MM.1S (cell line): ENCODE measurements at regions not wholly inside any gene's neighbourhood (a gene's known extent, or its start where the extent isn't known, plus 50 kb on each side); places are given as distances from the start of the nearest gene placed in this dataset.

Source experiments
- DNase-seq: peaks from one replicate; pipeline ENCODE4 v3.0.0-alpha.2; 2015
- H2AFZ ChIP-seq: fragments of 300-600 bp; sonication (generic); 2 replicates; pipeline ENCODE4 v1.6.0; 2016; ENCODE audit warnings: antibody characterized with exemption, low read length
- H3F3A ChIP-seq: fragments of 300-600 bp; sonication (generic); 2 replicates; pipeline ENCODE4 v1.6.1; 2016; ENCODE audit warnings: mild to moderate bottlenecking, antibody characterized with exemption, low read length, moderate library complexity, mixed read lengths; ENCODE audit not compliant: insufficient read depth
- H3K27ac ChIP-seq: fragments of 300-600 bp; sonication (generic); 2 replicates; pipeline ENCODE4 v1.5.1; 2016; ENCODE audit warnings: mild to moderate bottlenecking, low read length
- H3K27me3 ChIP-seq: fragments of 300-600 bp; sonication (generic); replicated peaks from 2 replicates; pipeline ENCODE4 v1.6.0; 2016; ENCODE audit warnings: low read length; ENCODE audit not compliant: insufficient read depth
- H3K36me3 ChIP-seq: fragments of 300-600 bp; sonication (generic); replicated peaks from 2 replicates; pipeline ENCODE4 v1.6.1; 2016; ENCODE audit warnings: mild to moderate bottlenecking, low read length, mixed read lengths; ENCODE audit not compliant: insufficient read depth
- H3K4me1 ChIP-seq: fragments of 300-600 bp; sonication (generic); 2 replicates; pipeline ENCODE4 v1.6.1; 2016; ENCODE audit warnings: low read length, mixed read lengths
- H3K4me2 ChIP-seq: fragments of 300-600 bp; sonication (generic); 2 replicates; pipeline ENCODE4 v1.6.0; 2016; ENCODE audit warnings: low read depth, low read length
- H3K4me3 ChIP-seq: fragments of 300-600 bp; sonication (generic); 2 replicates; pipeline ENCODE4 v1.5.1; 2016; ENCODE audit warnings: low read length, mixed read lengths
- H3K79me2 ChIP-seq: fragments of 300-600 bp; sonication (generic); 2 replicates; pipeline ENCODE4 v1.6.1; 2016; ENCODE audit warnings: mixed run types, low read length, mixed read lengths
- H3K9ac ChIP-seq: fragments of 300-600 bp; sonication (generic); 2 replicates; pipeline ENCODE4 v1.6.1; 2016; ENCODE audit warnings: low read length, mixed read lengths
- H3K9me2 ChIP-seq: fragments of 300-600 bp; sonication (generic); replicated peaks from 2 replicates; pipeline ENCODE4 v1.6.1; 2016; ENCODE audit warnings: mild to moderate bottlenecking, low read length, mixed read lengths; ENCODE audit not compliant: insufficient read depth
- H3K9me3 ChIP-seq: fragments of 300-600 bp; sonication (generic); replicated peaks from 2 replicates; pipeline ENCODE4 v1.6.1; 2016; ENCODE audit warnings: mild to moderate bottlenecking, low read length, mixed read lengths; ENCODE audit not compliant: insufficient read depth
- H4K20me1 ChIP-seq: fragments of 300-600 bp; sonication (generic); 2 replicates; pipeline ENCODE4 v1.6.1; 2016; ENCODE audit warnings: mild to moderate bottlenecking, low read length, moderate library complexity, mixed read lengths; ENCODE audit not compliant: insufficient read depth
- CTCF ChIP-seq: fragments of 300-600 bp; sonication (generic); IDR thresholded peaks from 2 replicates; pipeline ENCODE4 v1.5.1; 2016; ENCODE audit warnings: antibody characterized with exemption, low read length, mixed read lengths
- EZH2 ChIP-seq: fragments of 300-600 bp; sonication (generic); optimal IDR thresholded peaks from 2 replicates; pipeline ENCODE3; 2017; ENCODE audit warnings: low read depth, mild to moderate bottlenecking, antibody characterized with exemption, low read length, mixed read lengths
- EZH2phosphoT487 ChIP-seq: fragments of 300-600 bp; sonication (generic); IDR thresholded peaks from 2 replicates; pipeline ENCODE4 v1.6.1; 2018; ENCODE audit warnings: antibody characterized with exemption, low read length

- Histone ChIP-seq H3K36me3 (no peaks in the 10 kb centered on the region), H3K4me2 (no peak overlapping the region), H3K27me3 (no peaks in the 10 kb centered on the region), H2AFZ (no peak overlapping the region), H3K9ac (no peak overlapping the region), H4K20me1 (no peaks in the 10 kb centered on the region), H3K9me3 (no peaks in the 10 kb centered on the region), H3K4me1 (no peaks in the 10 kb centered on the region), H3K9me2 (no peaks in the 10 kb centered on the region), H3K27ac (no peak overlapping the region), H3K79me2 (no peaks in the 10 kb centered on the region), H3K4me3 (no peak overlapping the region), H3F3A (no peaks in the 10 kb centered on the region)
- TF ChIP-seq EZH2phosphoT487: no peak
- no peak for TF ChIP-seq EZH2
- no peak for TF ChIP-seq CTCF
- no peak for DNase-seq
Measured at GRCh38 chr9:107742531-107743309, 253.2 kb upstream of the KLF4 start.

GRCh38 chr9:107740088-107740980 lies 250.8 kb upstream of the KLF4 start:
- H3K27me3 ChIP-seq: no peaks in the 10 kb centered on the region
- H3K27ac ChIP-seq: no peak overlapping the region

GRCh38 chr9:107739601-107740082 lies 250.1 kb upstream of the KLF4 start:
- Histone ChIP-seq H3K4me3 (no peak overlapping the region), H3K27me3 (no peaks in the 10 kb centered on the region), H3K4me2 (no peak overlapping the region), H3K9ac (no peak overlapping the region), H3K27ac (no peak overlapping the region), H3K9me3 (no peaks in the 10 kb centered on the region), H2AFZ (no peak overlapping the region), H3K4me1 (no peaks in the 10 kb centered on the region), H3K9me2 (no peaks in the 10 kb centered on the region), H3K79me2 (no peaks in the 10 kb centered on the region), H4K20me1 (no peaks in the 10 kb centered on the region), H3K36me3 (no peaks in the 10 kb centered on the region), H3F3A (no peaks in the 10 kb centered on the region)
- TF ChIP-seq EZH2phosphoT487: no peak
- no peak for TF ChIP-seq EZH2
- no peak for TF ChIP-seq CTCF
- no peak for DNase-seq

More at GRCh38 chr9:107740088-107740980, 250.8 kb upstream of the KLF4 start:
- TF ChIP-seq EZH2 (no peak), CTCF (no peak), EZH2phosphoT487 (no peak)
- Histone ChIP-seq H3K4me1 (no peaks in the 10 kb centered on the region), H3K79me2 (no peaks in the 10 kb centered on the region), H3K9me3 (no peaks in the 10 kb centered on the region), H3K4me2 (no peak overlapping the region), H3K9ac (no peak overlapping the region), H3K4me3 (no peak overlapping the region), H3F3A (no peaks in the 10 kb centered on the region), H3K9me2 (no peaks in the 10 kb centered on the region), H2AFZ (no peak overlapping the region), H4K20me1 (no peaks in the 10 kb centered on the region), H3K36me3 (no peaks in the 10 kb centered on the region)
- DNase-seq: no peak
